ENCODE measurements at regions not wholly inside any gene's neighbourhood (a gene's known extent, or its start where the extent isn't known, plus 50 kb on each side); places are given as distances from the start of the nearest gene placed in this dataset.

- TF ChIP-seq FOXA1 (IDR thresholded peaks at IDR 0.05) (no peak), FOXK2 (IDR thresholded peaks at IDR 0.05) (no peak), ELF4 (IDR thresholded peaks at IDR 0.05) (no peak), SP1 (IDR thresholded peaks at IDR 0.05) (no peak), NFRKB (IDR thresholded peaks at IDR 0.05) (no peak)
These were observed 122.2 kb downstream of the SIK1 start for GRCh38 chr21:43304621-43305335.

Measured in HEK293T (cell line).